Hepatocyte (in vitro differentiated cells): ENCODE measurements at regions not wholly inside any gene's neighbourhood (a gene's known extent, or its start where the extent isn't known, plus 50 kb on each side); places are given as distances from the start of the nearest gene placed in this dataset.
"Not testable (repeated sequence)": the region's sequence is repeated elsewhere in the genome, so short reads cannot be mapped to it uniquely, and the experiment has no call there.

Source experiments
- CTCF ChIP-seq: fragments of 200-600 bp; sonication (generic); IDR thresholded peaks from 2 replicates; pipeline ENCODE4 v1.5.1; 2016; ENCODE audit warnings: antibody characterized with exemption, mild to moderate bottlenecking; ENCODE audit not compliant: poor library complexity
- EZH2 ChIP-seq: fragments of 200-600 bp; sonication (generic); IDR thresholded peaks from 2 replicates; pipeline ENCODE4 v1.6.1; 2016; ENCODE audit warnings: antibody characterized with exemption, mild to moderate bottlenecking, borderline replicate concordance
- EZH2phosphoT487 ChIP-seq: fragments of 200-600 bp; sonication (generic); IDR thresholded peaks from one replicate; pipeline ENCODE4 v1.6.1; 2018; ENCODE audit warnings: antibody characterized with exemption, mild to moderate bottlenecking, low read depth, moderate library complexity; ENCODE audit not compliant: unreplicated experiment, severe bottlenecking

- not testable (repeated sequence) for TF ChIP-seq CTCF, EZH2, EZH2phosphoT487
Measured at GRCh38 chr17:30708241-30709078, 116.0 kb downstream of the CRLF3 start.
